ENCODE measurements at regions not wholly inside any gene's neighbourhood (a gene's known extent, or its start where the extent isn't known, plus 50 kb on each side); places are given as distances from the start of the nearest gene placed in this dataset.

- TF ChIP-seq EP300 (IDR thresholded peaks at IDR 0.05; ENCODE audit: borderline replicate concordance in 1 of 2, control insufficient read depth in 1 of 2, low read depth in 2 of 2, low read length in 2 of 2) (no peak), CTCF (IDR thresholded peaks at IDR 0.05 in 2 of 3, conservative IDR thresholded peaks at IDR 0.05 in 1 of 3; ENCODE audit: control insufficient read depth in 2 of 3, extremely low read depth in 1 of 3, insufficient read depth in 1 of 3, low read depth in 3 of 3, low read length in 3 of 3) (no peak), FOXK2 (IDR thresholded peaks at IDR 0.05) (no peak), ETV6 (conservative IDR thresholded peaks at IDR 0.05 in 1 of 2, IDR thresholded peaks at IDR 0.05 in 1 of 2; ENCODE audit: borderline replicate concordance in 1 of 2, low read depth in 1 of 2) (no peak), SREBF1 (IDR thresholded peaks at IDR 0.05; ENCODE audit: low read length) (no peak), FOXM1 (IDR thresholded peaks at IDR 0.05; ENCODE audit: low read depth, low read length) (no peak), HDAC2 (IDR thresholded peaks at IDR 0.05) (no peak), JUND (IDR thresholded peaks at IDR 0.05; ENCODE audit: low read depth, low read length) (no peak), RFX5 (IDR thresholded peaks at IDR 0.05; ENCODE audit: low read depth, low read length) (no peak)
Measured at GRCh38 chr18:27627927-27628326, 442.8 kb upstream of the CHST9 start.

Measured in GM12878 (cell line).